Esophagus squamous epithelium (tissue), 4 donors: ENCODE measurements at regions not wholly inside any gene's neighbourhood (a gene's known extent, or its start where the extent isn't known, plus 50 kb on each side); places are given as distances from the start of the nearest gene placed in this dataset.

Experiments used
- POLR2A ChIP-seq, 4 donors: fragments of 450-650 bp; IDR thresholded peaks; one replicate each; pipeline ENCODE4 v1.6.1; 2017; ENCODE audit warnings: antibody characterized with exemption in 4 of 4, mild to moderate bottlenecking in 4 of 4, moderate library complexity in 3 of 4
- TF ChIP-seq, protein P1 (sequence below), 6 experiments: fragments of 450-650 bp in 4 of 6; fragments of 200-600 bp in 2 of 6; sonication (generic) in 2 of 6; IDR thresholded peaks; one replicate each; pipeline ENCODE4 v1.5.1; 2016 to 2019; ENCODE audit warnings: antibody characterized with exemption in 6 of 6, mild to moderate bottlenecking in 4 of 6, moderate library complexity in 4 of 6

DNA sequence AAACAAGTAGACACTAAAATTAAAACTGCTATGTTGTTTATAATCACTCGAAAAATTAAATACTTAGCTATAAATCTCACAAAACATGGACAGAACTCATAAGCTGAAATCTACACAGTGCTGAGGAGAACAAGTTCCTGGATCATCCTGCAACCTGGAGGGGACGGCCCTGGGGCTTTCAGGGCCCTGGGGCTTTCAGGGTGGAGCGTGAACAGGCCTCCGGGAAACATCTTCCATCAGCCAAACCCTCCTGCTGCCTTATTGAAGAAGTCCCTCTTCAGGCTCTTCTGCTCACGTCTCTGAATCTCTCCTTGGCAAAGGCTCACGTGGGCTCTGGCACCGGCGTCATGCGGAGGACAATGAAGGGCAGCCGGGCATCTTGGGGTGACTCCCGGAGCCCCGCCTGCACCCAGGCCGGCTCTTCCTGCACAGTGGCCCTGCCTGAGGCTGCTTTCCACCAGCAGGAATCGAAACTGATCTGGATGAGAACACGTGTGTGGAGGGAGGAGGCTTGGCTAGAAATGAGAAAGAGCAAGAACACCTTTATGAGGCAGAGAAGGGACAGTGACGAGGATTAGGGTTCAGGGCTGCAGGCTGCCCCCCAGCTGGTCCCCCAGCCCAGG, 127.3 kb downstream of the CDRT15L2 start:
- TF ChIP-seq, protein P1, sequence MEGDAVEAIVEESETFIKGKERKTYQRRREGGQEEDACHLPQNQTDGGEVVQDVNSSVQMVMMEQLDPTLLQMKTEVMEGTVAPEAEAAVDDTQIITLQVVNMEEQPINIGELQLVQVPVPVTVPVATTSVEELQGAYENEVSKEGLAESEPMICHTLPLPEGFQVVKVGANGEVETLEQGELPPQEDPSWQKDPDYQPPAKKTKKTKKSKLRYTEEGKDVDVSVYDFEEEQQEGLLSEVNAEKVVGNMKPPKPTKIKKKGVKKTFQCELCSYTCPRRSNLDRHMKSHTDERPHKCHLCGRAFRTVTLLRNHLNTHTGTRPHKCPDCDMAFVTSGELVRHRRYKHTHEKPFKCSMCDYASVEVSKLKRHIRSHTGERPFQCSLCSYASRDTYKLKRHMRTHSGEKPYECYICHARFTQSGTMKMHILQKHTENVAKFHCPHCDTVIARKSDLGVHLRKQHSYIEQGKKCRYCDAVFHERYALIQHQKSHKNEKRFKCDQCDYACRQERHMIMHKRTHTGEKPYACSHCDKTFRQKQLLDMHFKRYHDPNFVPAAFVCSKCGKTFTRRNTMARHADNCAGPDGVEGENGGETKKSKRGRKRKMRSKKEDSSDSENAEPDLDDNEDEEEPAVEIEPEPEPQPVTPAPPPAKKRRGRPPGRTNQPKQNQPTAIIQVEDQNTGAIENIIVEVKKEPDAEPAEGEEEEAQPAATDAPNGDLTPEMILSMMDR (IDR thresholded peaks at IDR 0.05): no peak
- no peak for TF ChIP-seq POLR2A (IDR thresholded peaks at IDR 0.05)
